Ectodermal cell (in vitro differentiated cells): ENCODE measurements at regions not wholly inside any gene's neighbourhood (a gene's known extent, or its start where the extent isn't known, plus 50 kb on each side); places are given as distances from the start of the nearest gene placed in this dataset.
"Not testable (repeated sequence)": the region's sequence is repeated elsewhere in the genome, so short reads cannot be mapped to it uniquely, and the experiment has no call there.

Source experiments
- H3K27ac ChIP-seq: 2 replicates; pipeline ENCODE4 v1.7.0; 2013; ENCODE audit warnings: mild to moderate bottlenecking, low read depth, low read length; ENCODE audit not compliant: insufficient read depth, poor library complexity, severe bottlenecking
- H3K27me3 ChIP-seq: 2 replicates; pipeline ENCODE4 v1.7.0; 2013; ENCODE audit warnings: mild to moderate bottlenecking, low read length; ENCODE audit not compliant: insufficient read depth, control insufficient read depth, poor library complexity, severe bottlenecking
- H3K36me3 ChIP-seq: one replicate; pipeline ENCODE4 v1.7.0; 2013; ENCODE audit warnings: low read length; ENCODE audit not compliant: control insufficient read depth, insufficient read depth
- H3K4me1 ChIP-seq: one replicate; pipeline ENCODE4 v1.7.0; 2013; ENCODE audit warnings: low read length; ENCODE audit not compliant: control insufficient read depth, insufficient read depth
- H3K4me3 ChIP-seq: 2 replicates; pipeline ENCODE4 v1.7.0; 2013; ENCODE audit warnings: low read depth, low read length, control low read depth; ENCODE audit not compliant: insufficient read depth
- H3K9me3 ChIP-seq: 2 replicates; pipeline ENCODE4 v1.7.0; 2013; ENCODE audit warnings: mild to moderate bottlenecking, low read length, moderate library complexity; ENCODE audit not compliant: control insufficient read depth
- WGBS, 2 experiments: methylation state at CpG; one replicate each; pipeline ENCODE4 v1.1.7; 2013; ENCODE audit warnings: missing lambda C conversion rate in 2 of 2; 5-methylcytosine and 5-hydroxymethylcytosine counted together

DNA sequence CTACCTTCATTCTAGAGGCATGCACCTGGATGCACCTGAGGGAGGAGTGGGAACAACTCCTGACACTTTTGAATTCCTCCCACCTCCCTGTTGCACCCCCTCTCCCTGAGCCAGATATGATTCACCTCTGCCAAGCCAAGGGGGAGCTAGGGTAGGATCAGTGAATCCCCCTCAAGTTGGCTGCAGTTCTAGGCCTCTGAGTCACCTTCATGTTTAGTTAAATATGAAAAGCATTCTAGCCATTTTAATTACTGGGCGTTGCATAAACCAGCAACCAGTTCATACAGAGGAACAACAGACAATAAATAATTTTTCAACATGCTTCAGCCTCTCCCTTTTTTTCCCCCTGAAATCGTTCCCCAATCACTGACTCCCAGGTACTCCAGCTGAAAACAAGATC lies 1440.2 kb downstream of the ADGRL3 start:
- H3K4me1 ChIP-seq: no peaks in the 10 kb centered on the region
- no peaks in the 10 kb centered on the region for H3K27me3 ChIP-seq
- no peaks in the 10 kb centered on the region for H3K9me3 ChIP-seq
- WGBS, 2 experiments: 79 to 93% methylated on average over 2 of the region's 2 CpGs
- no peak overlapping the region for H3K4me3 ChIP-seq
- no peak overlapping the region for H3K27ac ChIP-seq
- no peaks in the 10 kb centered on the region for H3K36me3 ChIP-seq

DNA sequence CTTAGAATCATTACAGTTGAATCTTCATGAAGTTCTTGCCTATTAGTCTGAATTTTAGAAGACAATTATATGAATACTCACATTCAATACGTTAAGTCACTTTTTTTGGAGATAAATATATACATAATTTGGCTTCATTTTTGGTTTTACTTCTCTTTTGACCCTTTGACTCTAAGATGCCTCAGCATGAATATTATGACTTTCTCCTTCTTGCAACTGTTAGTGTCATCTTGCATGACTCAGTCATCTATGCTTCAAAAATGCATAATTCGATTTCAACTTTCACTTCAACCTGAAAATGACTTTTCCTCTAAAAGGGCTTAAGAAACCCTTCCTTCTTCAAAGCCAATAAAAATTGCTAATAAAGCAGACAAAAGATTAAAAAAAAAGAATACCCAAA lies 1427.5 kb downstream of the ADGRL3 start:
- Histone ChIP-seq H3K36me3 (no peaks in the 10 kb centered on the region), H3K9me3 (no peaks in the 10 kb centered on the region)
- WGBS, 2 experiments: 89 to 98% methylated on average over 1 to 2 of the region's 2 CpGs

DNA sequence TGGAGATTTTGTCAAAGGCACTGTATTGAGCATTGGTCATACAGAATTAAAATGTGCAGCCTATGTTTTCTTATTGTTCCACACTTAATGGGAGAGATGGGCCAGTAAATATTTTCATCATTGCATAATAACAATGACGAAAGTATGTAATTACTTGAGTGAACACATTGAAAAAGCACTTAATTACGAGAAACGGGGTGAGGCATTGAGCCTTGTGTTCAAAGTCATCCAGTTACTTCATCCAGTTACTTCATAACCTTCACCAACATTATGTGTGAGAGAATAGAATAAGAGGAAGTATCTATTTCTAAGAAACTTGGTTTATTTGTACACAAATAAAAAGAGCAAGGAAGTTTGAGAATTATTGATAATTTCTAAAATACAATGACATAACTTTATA lies 1427.0 kb downstream of the ADGRL3 start:
- Histone ChIP-seq H3K27me3 (no peaks in the 10 kb centered on the region), H3K9me3 (no peaks in the 10 kb centered on the region), H3K27ac (no peak overlapping the region), H3K4me3 (no peak overlapping the region), H3K36me3 (no peaks in the 10 kb centered on the region), H3K4me1 (no peaks in the 10 kb centered on the region)
- WGBS, 2 experiments: 93 to 100% methylated on average over 3 of the region's 3 CpGs

More for the DNA sequence above, 1427.5 kb downstream of the ADGRL3 start:
- Histone ChIP-seq H3K4me1 (no peaks in the 10 kb centered on the region), H3K4me3 (no peak overlapping the region), H3K27me3 (no peaks in the 10 kb centered on the region), H3K27ac (no peak overlapping the region)

DNA sequence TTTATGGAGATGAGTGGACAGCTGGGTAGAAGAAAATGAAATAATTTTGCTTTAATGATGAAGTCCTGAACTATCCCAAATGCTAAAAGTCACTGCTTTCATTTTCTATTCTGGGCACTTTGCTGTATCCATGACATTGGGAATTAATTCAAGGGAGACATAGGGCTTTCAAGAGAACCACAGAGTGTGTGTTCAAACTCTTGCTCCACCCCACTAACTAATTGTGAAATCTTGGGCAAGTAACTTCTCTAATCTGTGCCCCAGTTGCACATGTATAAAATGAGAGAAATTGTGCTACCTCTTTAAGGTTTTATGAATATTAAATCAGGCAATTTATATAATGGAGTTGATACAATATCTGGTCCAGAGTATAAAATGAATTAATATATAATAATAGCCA lies 1422.0 kb downstream of the ADGRL3 start:
- H3K36me3 ChIP-seq: no peaks in the 10 kb centered on the region
- H3K9me3 ChIP-seq: no peaks in the 10 kb centered on the region
- H3K4me1 ChIP-seq: no peaks in the 10 kb centered on the region
- no peak overlapping the region for H3K27ac ChIP-seq
- H3K27me3 ChIP-seq: no peaks in the 10 kb centered on the region
- H3K4me3 ChIP-seq: no peak overlapping the region

DNA sequence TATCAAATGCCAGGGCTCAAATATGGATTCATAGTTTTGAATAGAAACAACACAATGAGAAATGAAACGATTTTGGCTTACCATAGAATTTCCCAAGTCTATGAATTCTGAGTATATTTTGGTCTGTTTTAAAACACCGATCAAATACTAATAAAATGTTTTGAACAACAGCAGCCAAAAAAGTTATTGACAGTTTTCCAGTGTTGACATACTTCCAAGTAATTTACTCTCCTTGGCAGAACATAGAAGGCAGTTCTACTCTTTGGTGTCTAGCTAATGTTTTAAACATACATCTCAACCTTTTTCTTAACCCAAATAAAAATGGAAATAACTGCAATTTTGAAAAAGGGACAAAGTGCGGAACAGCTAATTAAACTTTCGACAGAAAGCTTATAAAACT lies 1419.8 kb downstream of the ADGRL3 start:
- Histone ChIP-seq H3K27ac (no peak overlapping the region), H3K9me3 (no peaks in the 10 kb centered on the region), H3K4me1 (no peaks in the 10 kb centered on the region), H3K27me3 (no peaks in the 10 kb centered on the region), H3K36me3 (no peaks in the 10 kb centered on the region), H3K4me3 (no peak overlapping the region)
- WGBS, 2 experiments: 95% methylated on average over 2 to 4 of the region's 4 CpGs

DNA sequence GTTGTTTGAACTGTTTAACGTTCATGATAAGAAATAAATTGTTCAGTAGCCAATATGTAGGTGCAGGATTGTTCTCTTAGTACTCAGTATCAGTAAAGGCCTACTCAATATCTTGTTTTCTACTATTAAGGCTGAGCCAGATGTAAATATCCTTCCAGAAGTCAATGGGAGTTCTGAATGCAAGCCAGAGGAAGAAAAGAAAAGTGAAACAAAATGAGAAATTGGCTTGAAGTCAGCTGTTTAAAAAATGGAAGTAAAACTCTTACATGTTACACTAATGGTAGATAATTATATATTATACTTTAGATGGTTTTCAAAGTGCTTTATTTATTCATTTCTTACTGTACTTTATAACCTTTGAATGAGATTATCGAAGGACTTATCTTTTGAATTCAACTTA lies 1417.9 kb downstream of the ADGRL3 start:
- Histone ChIP-seq H3K27ac (no peak overlapping the region), H3K9me3 (no peaks in the 10 kb centered on the region), H3K36me3 (no peaks in the 10 kb centered on the region), H3K27me3 (no peaks in the 10 kb centered on the region), H3K4me3 (no peak overlapping the region), H3K4me1 (no peaks in the 10 kb centered on the region)
- WGBS, 2 experiments: 83 to 90% methylated on average over 1 to 2 of the region's 2 CpGs

DNA sequence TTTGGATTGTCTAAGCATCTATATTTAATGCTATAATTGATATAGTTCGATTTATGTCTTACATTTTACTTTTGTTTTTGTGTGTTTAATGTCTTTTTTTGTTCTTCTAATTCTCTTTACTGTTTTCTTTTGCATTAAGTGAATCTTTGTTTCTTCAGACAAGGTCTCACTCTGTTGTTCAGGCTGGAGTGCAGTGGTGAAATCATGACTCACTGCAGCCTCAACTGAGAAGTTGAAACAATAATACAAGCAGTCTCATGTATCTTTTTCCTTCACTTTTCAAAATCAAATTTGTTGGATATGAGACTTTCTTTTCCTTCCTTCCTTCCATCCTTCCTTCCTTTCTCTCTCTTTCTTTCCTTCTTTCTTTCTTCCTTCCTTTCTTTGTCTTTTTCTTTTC lies 1401.6 kb downstream of the ADGRL3 start:
- no peaks in the 10 kb centered on the region for H3K4me1 ChIP-seq
- H3K36me3 ChIP-seq: no peaks in the 10 kb centered on the region
- no peaks in the 10 kb centered on the region for H3K9me3 ChIP-seq
- no peak overlapping the region for H3K27ac ChIP-seq
- no peak overlapping the region for H3K4me3 ChIP-seq
- H3K27me3 ChIP-seq: no peaks in the 10 kb centered on the region
- WGBS, 2 experiments: 80 to 100% methylated on average over 1 of the region's 1 CpG

DNA sequence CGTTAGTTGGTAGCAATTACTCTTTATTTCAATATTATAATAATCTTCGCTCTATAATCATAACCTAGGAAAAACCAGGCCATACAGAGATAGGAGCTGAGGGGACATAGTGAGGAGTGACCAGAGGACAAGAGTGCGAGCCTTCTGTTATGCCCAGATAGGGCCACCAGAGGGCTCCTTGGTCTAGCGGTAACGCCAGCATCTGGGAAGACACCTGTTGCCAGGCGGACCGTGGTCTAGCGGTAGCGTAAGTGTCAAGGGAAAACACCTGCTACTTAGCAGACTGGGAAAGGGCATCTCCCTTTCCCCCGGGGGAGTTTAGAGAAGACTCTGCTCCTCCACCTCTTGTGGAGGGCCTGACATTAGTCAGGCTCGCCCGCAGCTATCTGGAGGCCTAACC lies 1395.1 kb downstream of the ADGRL3 start:
- not testable (repeated sequence) for H3K9me3 ChIP-seq, H3K36me3 ChIP-seq, H3K4me3 ChIP-seq, H3K27ac ChIP-seq, H3K27me3 ChIP-seq, H3K4me1 ChIP-seq
- WGBS, 2 experiments: 39 to 40% methylated on average over 10 to 11 of the region's 12 CpGs

DNA sequence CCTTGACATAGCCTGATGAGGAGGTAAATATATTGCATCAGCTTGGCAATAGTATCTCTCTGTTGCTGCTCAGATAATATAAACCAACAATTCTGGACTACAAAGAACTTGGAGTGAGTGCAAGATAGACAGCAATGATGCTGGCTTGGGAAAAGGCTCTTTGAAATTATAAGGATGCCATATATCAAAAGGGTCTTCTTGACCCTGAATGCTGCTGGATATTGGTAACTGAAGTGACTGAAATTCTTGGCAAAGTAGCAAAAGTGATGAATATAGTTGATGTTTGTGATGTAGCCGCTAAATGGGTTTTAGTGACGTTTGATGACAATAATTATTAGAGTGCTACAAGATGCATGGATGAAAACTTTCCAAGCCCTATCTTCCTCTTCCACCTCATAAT lies 1391.6 kb downstream of the ADGRL3 start:
- WGBS, 2 experiments: 84 to 100% methylated on average over 2 of the region's 2 CpGs
- Histone ChIP-seq H3K36me3 (no peaks in the 10 kb centered on the region), H3K4me1 (no peaks in the 10 kb centered on the region), H3K27me3 (no peaks in the 10 kb centered on the region), H3K9me3 (no peaks in the 10 kb centered on the region), H3K27ac (no peak overlapping the region), H3K4me3 (no peak overlapping the region)

DNA sequence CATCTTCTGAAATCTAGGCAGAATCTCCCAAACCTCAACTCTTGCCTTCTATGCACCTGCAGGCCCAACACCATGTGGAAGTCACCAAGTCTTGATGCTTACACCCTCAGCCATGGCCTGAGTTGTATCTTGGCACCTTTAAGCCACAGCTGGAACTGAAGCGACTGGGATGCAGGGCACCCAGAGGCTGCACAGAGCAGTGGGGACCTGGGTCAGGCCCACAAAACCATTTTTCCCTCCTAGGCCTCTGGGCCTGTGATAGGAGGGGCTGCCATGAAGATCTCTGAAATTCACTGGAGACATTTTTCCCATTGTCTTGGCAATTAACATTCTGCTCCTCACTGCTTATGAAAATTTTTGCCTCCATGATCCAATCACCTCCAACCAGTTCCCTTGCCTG lies 1388.5 kb downstream of the ADGRL3 start:
- Histone ChIP-seq H3K27ac (no peak overlapping the region), H3K4me3 (no peak overlapping the region), H3K27me3 (no peaks in the 10 kb centered on the region), H3K9me3 (no peaks in the 10 kb centered on the region), H3K36me3 (no peaks in the 10 kb centered on the region), H3K4me1 (no peaks in the 10 kb centered on the region)
- 90 to 95% methylated on average over 1 of the region's 1 CpG for WGBS, 2 experiments

DNA sequence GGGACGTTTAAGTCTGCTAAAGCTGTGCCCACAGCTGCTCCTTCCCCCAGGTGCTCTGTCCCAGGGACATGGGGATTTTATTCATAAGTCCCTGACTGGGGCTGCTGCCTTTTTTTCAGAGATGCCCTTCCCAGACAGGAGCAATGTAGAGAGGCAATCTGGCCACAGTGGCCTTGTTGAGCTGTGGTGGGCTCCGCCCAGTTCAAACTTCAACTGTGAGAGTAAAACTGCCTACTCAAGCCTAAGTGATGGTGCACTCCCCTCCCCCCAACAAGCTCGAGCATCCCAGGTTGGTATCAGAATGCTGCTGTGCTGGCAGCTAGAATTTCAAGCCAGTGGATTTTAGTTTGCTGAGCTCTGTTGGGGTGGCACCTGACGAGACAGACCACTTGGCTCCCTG lies 1371.4 kb downstream of the ADGRL3 start:
- no peak overlapping the region for H3K4me3 ChIP-seq
- no peaks in the 10 kb centered on the region for H3K36me3 ChIP-seq
- no peaks in the 10 kb centered on the region for H3K9me3 ChIP-seq
- no peaks in the 10 kb centered on the region for H3K27me3 ChIP-seq
- 86 to 91% methylated on average over 4 of the region's 4 CpGs for WGBS, 2 experiments
- H3K4me1 ChIP-seq: no peaks in the 10 kb centered on the region
- no peak overlapping the region for H3K27ac ChIP-seq
